A549 (cell line): ENCODE measurements at regions not wholly inside any gene's neighbourhood (a gene's known extent, or its start where the extent isn't known, plus 50 kb on each side); places are given as distances from the start of the nearest gene placed in this dataset.

Experiments used
- ATAC-seq, 2 experiments: fragments of 200-7000 bp in 1 of 2; fragments of >200 bp in 1 of 2; cut with Nextera tagmentation in 1 of 2; cut with Tn5 transposase in 1 of 2; 3 replicates each; pipeline versions ENCODE4 v1.8.0 to v1.9.1; 2018 to 2020; ENCODE audit warnings: mild to moderate bottlenecking in 1 of 2, moderate library complexity in 1 of 2
- CTCF ChIA-PET: fragments of 300-600 bp; sonication (Branson Sonifier 250); formaldehyde crosslinking; extraction: SDS; loops from one replicate; lab custom pipeline; 2021; ENCODE audit warnings: antibody characterized with exemption, inconsistent platforms; lab: Yijun Ruan, JAX
- POLR2A ChIA-PET: fragments of 350-600 bp; formaldehyde crosslinking; extraction: SDS; loops from one replicate; lab custom pipeline; 2021; ENCODE audit warnings: antibody characterized with exemption, inconsistent platforms; lab: Yijun Ruan, JAX
- DNase-seq, 2 experiments: peaks; one replicate each; pipeline versions ENCODE4 v3.0.0 to v3.0.0-alpha.2; 2011 to 2016; ENCODE audit warnings: low read depth in 1 of 2, low spot score in 1 of 2
- FAIRE-seq: peaks from 2 replicates; lab custom pipeline; 2011; peaks lifted over from hg19 to GRCh38; lab: Jason Lieb, UNC
- H3K27ac ChIP-seq, 2 experiments: fragments of >200 bp; sonication (Bioruptor Twin); formaldehyde crosslinking; 3 replicates each; pipeline ENCODE4 v1.5.1; 2016 to 2017
- H3K4me1 ChIP-seq: fragments of >200 bp; sonication (Bioruptor Twin); formaldehyde crosslinking; 3 replicates; pipeline ENCODE4 v1.6.1; 2016
- H3K4me2 ChIP-seq: fragments of >200 bp; sonication (Bioruptor Twin); formaldehyde crosslinking; 3 replicates; pipeline ENCODE4 v1.6.1; 2016
- H3K4me3 ChIP-seq: fragments of >200 bp; sonication (Bioruptor Twin); formaldehyde crosslinking; 3 replicates; pipeline ENCODE4 v1.5.1; 2016
- H3K9me3 ChIP-seq: fragments of >200 bp; sonication (Bioruptor Twin); formaldehyde crosslinking; 3 replicates; pipeline ENCODE4 v1.6.1; 2016
- BCL3 ChIP-seq: fragments of >200 bp; sonication (Bioruptor Twin); formaldehyde crosslinking; IDR thresholded peaks from 3 replicates; pipeline ENCODE4 v1.6.1; 2016
- BHLHE40 ChIP-seq: IDR thresholded peaks from 2 replicates; pipeline ENCODE4 v1.6.1; 2012; ENCODE audit warnings: low read depth, low read length, inconsistent platforms
- E2F6 ChIP-seq: IDR thresholded peaks from 2 replicates; pipeline ENCODE4 v1.6.1; 2012; ENCODE audit warnings: low read depth, borderline replicate concordance
- EHF ChIP-seq: fragments of 250-450 bp; sonication (Bioruptor Pico); IDR thresholded peaks from 2 replicates; pipeline ENCODE4 v1.5.0; 2020; ENCODE audit warnings: mild to moderate bottlenecking
- EHMT2 ChIP-seq: fragments of 200-600 bp; sonication (generic); IDR thresholded peaks from 2 replicates; pipeline ENCODE4 v1.6.1; 2016; ENCODE audit warnings: antibody characterized with exemption, low read depth, mild to moderate bottlenecking, moderate library complexity
- EP300 ChIP-seq, 2 experiments: fragments of >200 bp; sonication (Bioruptor Twin); formaldehyde crosslinking; IDR thresholded peaks; 2 replicates in 1 of 2; 3 replicates in 1 of 2; pipeline ENCODE4 v1.6.1; 2016 to 2017
- ESRRA ChIP-seq: fragments of 150-350 bp; IDR thresholded peaks from 2 replicates; pipeline ENCODE4 v1.6.1; 2014; ENCODE audit warnings: mild to moderate bottlenecking, low read length, borderline replicate concordance
- FOSL2 ChIP-seq, 2 experiments: fragments of 450-650 bp in 1 of 2; fragments of >200 bp in 1 of 2; sonication (Bioruptor Twin) in 1 of 2; formaldehyde crosslinking; IDR thresholded peaks; 2 replicates each; pipeline versions ENCODE4 v1.5.0 to v1.6.1; 2016 to 2020; ENCODE audit warnings: mild to moderate bottlenecking in 1 of 2, moderate library complexity in 1 of 2
- GATA3 ChIP-seq: IDR thresholded peaks from 2 replicates; pipeline ENCODE4 v1.6.1; 2012; ENCODE audit warnings: borderline replicate concordance
- HES2 ChIP-seq: fragments of >200 bp; sonication (Bioruptor Twin); formaldehyde crosslinking; IDR thresholded peaks from 2 replicates; pipeline ENCODE4 v1.6.1; 2016
- HOXB13 ChIP-seq: fragments of 250-450 bp; sonication (Bioruptor Pico); IDR thresholded peaks from 2 replicates; pipeline ENCODE4 v1.5.0; 2020; ENCODE audit warnings: low read depth, mild to moderate bottlenecking, moderate library complexity
- JUNB ChIP-seq: fragments of >200 bp; sonication (Bioruptor Twin); formaldehyde crosslinking; IDR thresholded peaks from 2 replicates; pipeline ENCODE4 v1.6.1; 2016
- MAZ ChIP-seq: fragments of 150-350 bp; IDR thresholded peaks from 2 replicates; pipeline ENCODE4 v1.6.1; 2014; ENCODE audit warnings: antibody characterized with exemption, low read depth, low read length, borderline replicate concordance
- NFE2L2 ChIP-seq: fragments of 150-350 bp; conservative IDR thresholded peaks from 2 replicates; pipeline ENCODE4 v1.6.1; 2014; ENCODE audit warnings: low read length
- NPAS2 ChIP-seq: fragments of 250-450 bp; sonication (Bioruptor Pico); IDR thresholded peaks from 2 replicates; pipeline ENCODE4 v1.8.0; 2022; ENCODE audit warnings: mild to moderate bottlenecking, moderate library complexity, borderline replicate concordance
- RFX5 ChIP-seq: fragments of 450-650 bp; IDR thresholded peaks from 2 replicates; pipeline ENCODE4 v1.7.1; 2014; ENCODE audit warnings: antibody characterized with exemption, mild to moderate bottlenecking, moderate library complexity
- RNF2 ChIP-seq: fragments of 200-600 bp; sonication (generic); IDR thresholded peaks from 2 replicates; pipeline ENCODE4 v1.6.1; 2016; ENCODE audit warnings: low read depth, mild to moderate bottlenecking, antibody characterized with exemption, moderate library complexity, borderline replicate concordance
- TFCP2L1 ChIP-seq: fragments of 250-450 bp; sonication (Bioruptor Pico); IDR thresholded peaks from 2 replicates; pipeline ENCODE4 v1.5.0; 2021; ENCODE audit warnings: mild to moderate bottlenecking
- TP53 ChIP-seq: fragments of 250-450 bp; sonication (Bioruptor Pico); IDR thresholded peaks from 2 replicates; pipeline ENCODE4 v1.5.0; 2021; ENCODE audit warnings: mild to moderate bottlenecking, moderate library complexity
- WGBS: methylation state at CpG from one replicate; pipeline ENCODE4 v1.1.6; 2017; ENCODE audit errors: missing lambda C conversion rate; 5-methylcytosine and 5-hydroxymethylcytosine counted together
- TF ChIP-seq, protein P1 (sequence below): IDR thresholded peaks from 2 replicates; pipeline ENCODE4 v1.6.1; 2012
- TF ChIP-seq, protein P2 (sequence below): fragments of 200-600 bp; sonication (generic); IDR thresholded peaks from 2 replicates; pipeline ENCODE4 v1.6.1; 2016; ENCODE audit warnings: antibody characterized with exemption, mild to moderate bottlenecking, moderate library complexity

- WGBS = 30% methylated on average over 3 of the region's 3 CpGs
- no peak for ATAC-seq
- H3K4me3 ChIP-seq = no peak overlapping the region
- FAIRE-seq = no peak
- no peak overlapping the region for H3K27ac ChIP-seq
- CTCF ChIA-PET = interaction anchor here (0.7 to 1.4 kb wide), 2 partner anchors 9 to 1156 kb away, joined by 3 read pairs; no protein-coding TSS in a partner anchor
- DNase-seq = no peak
- no peak for TF ChIP-seq RNF2
- POLR2A ChIA-PET = no interaction called here
- no peaks in the 10 kb centered on the region for H3K4me1 ChIP-seq
- no peaks in the 10 kb centered on the region for H3K9me3 ChIP-seq
- no peak overlapping the region for H3K4me2 ChIP-seq
Observed at GRCh38 chr2:220949466-220949865, 622.6 kb downstream of the EPHA4 start.

- no peak for FAIRE-seq
Observed at GRCh38 chr2:220955776-220956175, 616.3 kb downstream of the EPHA4 start.

GRCh38 chr2:220956429-220956828 is 615.7 kb downstream of the EPHA4 start:
- WGBS = 0% methylated on average over 2 of the region's 2 CpGs
- FAIRE-seq = no peak

More at GRCh38 chr2:220955776-220956175, 616.3 kb downstream of the EPHA4 start:
- CTCF ChIA-PET = no interaction called here
- Histone ChIP-seq H3K4me1 (no peaks in the 10 kb centered on the region), H3K4me3 (no peak overlapping the region), H3K27ac (no peak overlapping the region), H3K4me2 (no peak overlapping the region), H3K9me3 (no peaks in the 10 kb centered on the region)
- ATAC-seq (no peak), DNase-seq (no peak)
- POLR2A ChIA-PET = no interaction called here
- no peak for TF ChIP-seq FOSL2 (IDR thresholded peaks at IDR 0.05)
- TF ChIP-seq FOSL2 (CRISPR knock-in tag; IDR thresholded peaks at IDR 0.05) = no peak
- no peak for TF ChIP-seq NFE2L2
- 0% methylated on average over 1 of the region's 1 CpG for WGBS

DNA sequence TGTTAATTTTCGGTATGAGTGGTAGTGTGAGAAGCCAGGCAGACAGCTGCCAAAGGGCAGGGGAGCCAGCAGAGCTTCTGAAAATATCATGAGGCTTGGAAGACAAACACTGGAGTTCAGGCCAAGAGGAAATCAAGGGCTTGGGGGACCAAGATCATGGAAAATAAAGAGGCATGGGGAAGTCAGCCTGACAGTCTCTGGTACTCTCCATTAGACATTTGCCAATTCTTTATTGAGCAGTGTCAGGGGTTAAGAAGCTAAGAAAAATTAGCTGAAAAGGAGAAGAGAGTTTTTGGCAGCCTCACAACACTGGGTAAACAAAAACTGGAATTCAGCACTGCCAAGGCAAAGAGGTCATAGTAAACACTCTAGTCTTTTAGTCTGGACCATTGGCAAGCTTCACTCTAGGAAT is 612.7 kb downstream of the EPHA4 start:
- no peak overlapping the region for H3K27ac ChIP-seq
- ATAC-seq (no peak), DNase-seq (no peak), FAIRE-seq (no peak)
- no peak overlapping the region for H3K4me3 ChIP-seq
- TF ChIP-seq TP53 (no peak), RNF2 (no peak), HES2 (no peak), ESRRA (no peak), BCL3 (no peak), MAZ (no peak), E2F6 (no peak), HOXB13 (no peak), RFX5 (no peak), NFE2L2 (no peak), GATA3 (no peak), EP300 (IDR thresholded peaks at IDR 0.05) (no peak)
- TF ChIP-seq, protein P1, sequence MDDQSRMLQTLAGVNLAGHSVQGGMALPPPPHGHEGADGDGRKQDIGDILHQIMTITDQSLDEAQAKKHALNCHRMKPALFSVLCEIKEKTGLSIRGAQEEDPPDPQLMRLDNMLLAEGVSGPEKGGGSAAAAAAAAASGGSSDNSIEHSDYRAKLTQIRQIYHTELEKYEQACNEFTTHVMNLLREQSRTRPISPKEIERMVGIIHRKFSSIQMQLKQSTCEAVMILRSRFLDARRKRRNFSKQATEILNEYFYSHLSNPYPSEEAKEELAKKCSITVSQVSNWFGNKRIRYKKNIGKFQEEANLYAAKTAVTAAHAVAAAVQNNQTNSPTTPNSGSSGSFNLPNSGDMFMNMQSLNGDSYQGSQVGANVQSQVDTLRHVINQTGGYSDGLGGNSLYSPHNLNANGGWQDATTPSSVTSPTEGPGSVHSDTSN = no peak
- H3K4me1 ChIP-seq = no peaks in the 10 kb centered on the region
- ChIA-PET POLR2A (no interaction called here), CTCF (no interaction called here)
- H3K9me3 ChIP-seq = no peaks in the 10 kb centered on the region
- H3K4me2 ChIP-seq = no peak overlapping the region
- WGBS = 4% methylated on average over 1 of the region's 1 CpG

More at GRCh38 chr2:220956429-220956828, 615.7 kb downstream of the EPHA4 start:
- CTCF ChIA-PET = interaction anchor here (0.5 kb wide), 1 partner anchor 280 kb away, joined by 3 read pairs; no protein-coding TSS in a partner anchor
- no peak for TF ChIP-seq NPAS2
- TF ChIP-seq BHLHE40 = no peak
- no peak for TF ChIP-seq HES2
- no peak for TF ChIP-seq JUNB
- TF ChIP-seq MAZ = no peak
- TF ChIP-seq FOSL2 (IDR thresholded peaks at IDR 0.05) = no peak
- TF ChIP-seq FOSL2 (CRISPR knock-in tag; IDR thresholded peaks at IDR 0.05) = no peak
- no peak for TF ChIP-seq EHMT2
- TF ChIP-seq, protein P2, sequence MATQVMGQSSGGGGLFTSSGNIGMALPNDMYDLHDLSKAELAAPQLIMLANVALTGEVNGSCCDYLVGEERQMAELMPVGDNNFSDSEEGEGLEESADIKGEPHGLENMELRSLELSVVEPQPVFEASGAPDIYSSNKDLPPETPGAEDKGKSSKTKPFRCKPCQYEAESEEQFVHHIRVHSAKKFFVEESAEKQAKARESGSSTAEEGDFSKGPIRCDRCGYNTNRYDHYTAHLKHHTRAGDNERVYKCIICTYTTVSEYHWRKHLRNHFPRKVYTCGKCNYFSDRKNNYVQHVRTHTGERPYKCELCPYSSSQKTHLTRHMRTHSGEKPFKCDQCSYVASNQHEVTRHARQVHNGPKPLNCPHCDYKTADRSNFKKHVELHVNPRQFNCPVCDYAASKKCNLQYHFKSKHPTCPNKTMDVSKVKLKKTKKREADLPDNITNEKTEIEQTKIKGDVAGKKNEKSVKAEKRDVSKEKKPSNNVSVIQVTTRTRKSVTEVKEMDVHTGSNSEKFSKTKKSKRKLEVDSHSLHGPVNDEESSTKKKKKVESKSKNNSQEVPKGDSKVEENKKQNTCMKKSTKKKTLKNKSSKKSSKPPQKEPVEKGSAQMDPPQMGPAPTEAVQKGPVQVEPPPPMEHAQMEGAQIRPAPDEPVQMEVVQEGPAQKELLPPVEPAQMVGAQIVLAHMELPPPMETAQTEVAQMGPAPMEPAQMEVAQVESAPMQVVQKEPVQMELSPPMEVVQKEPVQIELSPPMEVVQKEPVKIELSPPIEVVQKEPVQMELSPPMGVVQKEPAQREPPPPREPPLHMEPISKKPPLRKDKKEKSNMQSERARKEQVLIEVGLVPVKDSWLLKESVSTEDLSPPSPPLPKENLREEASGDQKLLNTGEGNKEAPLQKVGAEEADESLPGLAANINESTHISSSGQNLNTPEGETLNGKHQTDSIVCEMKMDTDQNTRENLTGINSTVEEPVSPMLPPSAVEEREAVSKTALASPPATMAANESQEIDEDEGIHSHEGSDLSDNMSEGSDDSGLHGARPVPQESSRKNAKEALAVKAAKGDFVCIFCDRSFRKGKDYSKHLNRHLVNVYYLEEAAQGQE = no peak
- no peak for TF ChIP-seq HOXB13
- TF ChIP-seq TFCP2L1 (CRISPR knock-in tag) = no peak
- TF ChIP-seq EHF (CRISPR knock-in tag) = no peak
- Histone ChIP-seq H3K27ac (no peak overlapping the region), H3K4me3 (no peak overlapping the region), H3K4me1 (no peaks in the 10 kb centered on the region), H3K9me3 (no peaks in the 10 kb centered on the region), H3K4me2 (no peak overlapping the region)
- ATAC-seq (no peak), DNase-seq (no peak)
- POLR2A ChIA-PET = no interaction called here
